ENCODE measurements at regions not wholly inside any gene's neighbourhood (a gene's known extent, or its start where the extent isn't known, plus 50 kb on each side); places are given as distances from the start of the nearest gene placed in this dataset.
"Not testable (repeated sequence)": the region's sequence is repeated elsewhere in the genome, so short reads cannot be mapped to it uniquely, and the experiment has no call there.

DNA sequence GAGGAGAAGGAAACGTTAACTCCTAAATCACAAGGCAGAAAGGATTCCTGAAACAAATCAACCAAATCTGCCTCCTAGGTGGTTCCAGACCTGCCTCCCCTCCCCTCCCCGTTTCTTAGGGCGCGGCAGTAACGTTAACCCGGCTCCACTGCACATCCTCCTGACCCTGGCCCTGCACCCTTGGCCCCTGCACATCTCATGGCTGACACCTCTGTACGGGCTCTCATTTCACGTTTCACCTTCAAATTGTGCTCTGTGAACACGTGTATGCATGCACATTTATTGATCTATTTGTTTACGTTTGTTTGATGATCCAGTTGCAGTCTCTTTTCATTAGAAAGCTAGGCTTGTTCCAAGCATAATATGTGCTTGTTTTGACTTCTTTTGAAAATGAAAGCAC, 358.1 kb downstream of the ADGRD1 start:
- no peaks in the 10 kb centered on the region for H3K9me3 ChIP-seq
- H3K4me3 ChIP-seq = no peak overlapping the region
- no peak for DNase-seq
- H3K27me3 ChIP-seq = no peaks in the 10 kb centered on the region
- 18% methylated on average over 10 of the region's 10 CpGs for WGBS, 2 donors
- H3K27ac ChIP-seq = no peak overlapping the region
- intact Hi-C loops (cut with DNase I) = no loop called here
- no peak for TF ChIP-seq POLR2A (IDR thresholded peaks at IDR 0.05)
- TF ChIP-seq, protein P1, sequence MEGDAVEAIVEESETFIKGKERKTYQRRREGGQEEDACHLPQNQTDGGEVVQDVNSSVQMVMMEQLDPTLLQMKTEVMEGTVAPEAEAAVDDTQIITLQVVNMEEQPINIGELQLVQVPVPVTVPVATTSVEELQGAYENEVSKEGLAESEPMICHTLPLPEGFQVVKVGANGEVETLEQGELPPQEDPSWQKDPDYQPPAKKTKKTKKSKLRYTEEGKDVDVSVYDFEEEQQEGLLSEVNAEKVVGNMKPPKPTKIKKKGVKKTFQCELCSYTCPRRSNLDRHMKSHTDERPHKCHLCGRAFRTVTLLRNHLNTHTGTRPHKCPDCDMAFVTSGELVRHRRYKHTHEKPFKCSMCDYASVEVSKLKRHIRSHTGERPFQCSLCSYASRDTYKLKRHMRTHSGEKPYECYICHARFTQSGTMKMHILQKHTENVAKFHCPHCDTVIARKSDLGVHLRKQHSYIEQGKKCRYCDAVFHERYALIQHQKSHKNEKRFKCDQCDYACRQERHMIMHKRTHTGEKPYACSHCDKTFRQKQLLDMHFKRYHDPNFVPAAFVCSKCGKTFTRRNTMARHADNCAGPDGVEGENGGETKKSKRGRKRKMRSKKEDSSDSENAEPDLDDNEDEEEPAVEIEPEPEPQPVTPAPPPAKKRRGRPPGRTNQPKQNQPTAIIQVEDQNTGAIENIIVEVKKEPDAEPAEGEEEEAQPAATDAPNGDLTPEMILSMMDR (IDR thresholded peaks at IDR 0.05) = no peak
- ATAC-seq = no peak
- H3K4me1 ChIP-seq = no peaks in the 10 kb centered on the region
- H3K36me3 ChIP-seq (replicated peaks in 1 of 2; ENCODE audit: insufficient read depth in 1 of 2, low read depth in 2 of 2) = no peaks in the 10 kb centered on the region

DNA sequence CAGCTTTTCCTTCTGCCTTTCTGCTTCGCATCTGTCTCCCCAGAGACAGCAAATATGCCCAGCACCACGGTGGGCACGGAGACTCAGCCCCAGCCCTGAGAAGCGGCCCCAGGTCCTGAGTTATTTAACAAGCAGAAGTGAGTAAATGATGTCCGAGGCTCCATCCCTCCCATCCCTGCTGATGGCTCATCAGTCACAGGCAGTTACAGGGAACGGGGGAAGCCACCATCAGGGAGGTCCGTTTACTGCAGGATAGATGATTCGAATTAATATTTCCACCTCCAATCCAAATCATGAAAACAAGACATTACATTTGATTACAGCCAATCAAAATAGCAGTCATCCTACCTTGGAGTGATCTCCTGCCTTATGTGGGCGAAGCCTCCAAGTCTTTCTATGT, 358.7 kb downstream of the ADGRD1 start:
- DNase-seq; H3K4me3 ChIP-seq; ATAC-seq; H3K27me3 ChIP-seq; H3K36me3 ChIP-seq (replicated peaks in 1 of 2; ENCODE audit: insufficient read depth in 1 of 2, low read depth in 2 of 2); intact Hi-C loops (cut with DNase I); H3K27ac ChIP-seq; H3K9me3 ChIP-seq; H3K4me1 ChIP-seq: not testable (repeated sequence)
- WGBS, 2 donors = 51% methylated on average over 5 of the region's 9 CpGs

DNA sequence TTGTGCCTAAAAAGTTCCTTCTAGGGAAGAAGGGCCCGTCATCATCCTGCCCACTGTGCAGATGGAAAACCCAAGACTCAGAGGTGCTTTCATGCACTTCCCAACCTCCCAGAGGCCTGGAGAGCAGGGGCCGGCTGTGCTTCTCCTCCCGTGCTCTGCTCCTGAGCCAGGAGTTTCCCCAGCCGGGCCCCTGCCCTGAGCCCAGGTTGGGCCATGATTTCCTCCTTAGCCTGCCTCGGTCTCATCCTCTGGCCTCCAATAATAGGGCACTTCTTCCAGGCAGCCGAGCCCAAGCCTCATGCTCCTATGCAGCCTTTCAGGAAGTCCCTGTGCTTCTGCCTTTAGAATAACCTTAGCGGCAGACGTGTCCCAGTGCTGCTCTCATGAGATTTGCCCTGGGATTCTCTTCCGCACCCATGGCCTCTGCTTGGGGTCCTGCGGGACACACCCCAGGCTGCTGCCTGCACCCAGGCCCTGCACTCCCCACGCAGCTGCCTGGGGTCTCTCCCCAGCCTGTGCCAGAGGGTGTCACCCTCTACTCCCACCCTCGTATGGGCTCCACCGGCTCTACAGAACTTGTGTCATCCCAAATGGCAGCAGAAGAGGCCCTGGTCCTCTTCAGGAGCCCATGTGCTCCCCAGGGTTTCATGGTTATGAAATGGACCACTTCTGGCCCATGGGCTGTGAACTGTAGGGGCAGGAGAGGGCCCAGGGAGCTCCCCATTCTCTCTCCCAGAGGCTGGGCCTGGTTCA, 359.3 kb downstream of the ADGRD1 start:
- Histone ChIP-seq H3K27ac (no peak overlapping the region), H3K4me1 (no peaks in the 10 kb centered on the region), H3K9me3 (no peaks in the 10 kb centered on the region), H3K36me3 (replicated peaks in 1 of 2; ENCODE audit: insufficient read depth in 1 of 2, low read depth in 2 of 2) (no peaks in the 10 kb centered on the region), H3K4me3 (no peak overlapping the region), H3K27me3 (no peaks in the 10 kb centered on the region)
- ATAC-seq (no peak), DNase-seq (no peak)
- TF ChIP-seq, protein P1 (IDR thresholded peaks at IDR 0.05) = no peak
- TF ChIP-seq POLR2A (IDR thresholded peaks at IDR 0.05) = no peak
- WGBS, 2 donors = 61 to 77% methylated on average over 10 to 13 of the region's 13 CpGs
- intact Hi-C loops (cut with DNase I) = no loop called here

DNA sequence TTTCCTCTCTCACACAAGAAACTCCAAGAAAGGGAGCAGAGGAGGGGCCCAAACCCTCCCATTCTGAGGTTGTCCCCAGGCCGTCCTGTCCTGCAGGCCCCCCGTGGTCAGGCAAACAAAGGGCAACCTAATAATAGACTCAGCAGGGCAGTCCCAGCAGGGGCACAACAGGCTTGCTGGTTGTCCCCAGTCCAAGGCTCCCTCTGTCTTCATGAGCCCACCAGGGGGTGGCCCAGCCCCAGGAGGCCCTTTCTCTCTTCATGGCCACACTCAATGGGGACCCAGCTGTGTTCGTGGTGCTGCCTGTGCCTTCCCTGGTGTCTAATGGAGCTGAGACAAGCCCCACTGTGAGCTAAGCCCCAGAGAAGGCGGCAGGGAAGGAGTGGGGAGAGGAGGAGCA, 359.9 kb downstream of the ADGRD1 start:
- intact Hi-C loops (cut with DNase I) = no loop called here
- 46 to 51% methylated on average over 2 to 4 of the region's 4 CpGs for WGBS, 2 donors
- H3K4me3 ChIP-seq = no peak overlapping the region
- H3K27me3 ChIP-seq = no peaks in the 10 kb centered on the region
- no peak for TF ChIP-seq POLR2A (IDR thresholded peaks at IDR 0.05)
- TF ChIP-seq, protein P1 (IDR thresholded peaks at IDR 0.05) = no peak
- no peak overlapping the region for H3K27ac ChIP-seq
- ATAC-seq = no peak
- no peaks in the 10 kb centered on the region for H3K9me3 ChIP-seq
- no peaks in the 10 kb centered on the region for H3K36me3 ChIP-seq (replicated peaks in 1 of 2; ENCODE audit: insufficient read depth in 1 of 2, low read depth in 2 of 2)
- no peaks in the 10 kb centered on the region for H3K4me1 ChIP-seq
- no peak for DNase-seq

DNA sequence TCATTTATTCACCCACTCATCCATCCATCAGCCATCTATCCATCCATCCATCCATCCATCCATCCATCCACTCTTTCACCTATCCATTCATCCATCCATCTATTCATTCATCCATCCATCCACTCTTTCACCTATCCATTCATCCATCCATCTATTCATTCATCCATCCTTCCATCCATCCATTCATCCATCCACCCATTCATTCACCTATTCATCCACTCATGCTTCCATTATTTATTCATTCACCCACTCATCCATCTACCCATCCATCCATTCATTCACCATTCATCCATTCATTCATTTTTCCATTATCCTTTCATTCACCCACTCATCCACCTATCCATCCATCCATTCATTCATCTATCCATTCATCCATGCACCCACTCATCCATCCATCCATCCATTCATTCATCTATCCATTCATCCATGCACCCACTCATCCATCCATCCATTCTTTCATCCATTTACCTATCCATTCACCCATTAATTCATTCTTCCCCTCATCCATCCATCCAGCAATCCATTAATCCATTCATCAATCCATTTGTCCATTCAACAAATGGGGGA, 360.9 kb downstream of the ADGRD1 start:
- no peak for DNase-seq
- no peaks in the 10 kb centered on the region for H3K36me3 ChIP-seq (replicated peaks in 1 of 2; ENCODE audit: insufficient read depth in 1 of 2, low read depth in 2 of 2)
- no peak overlapping the region for H3K4me3 ChIP-seq
- no peaks in the 10 kb centered on the region for H3K9me3 ChIP-seq
- intact Hi-C loops (cut with DNase I) = no loop called here
- H3K27ac ChIP-seq = no peak overlapping the region
- ATAC-seq = no peak
- no peaks in the 10 kb centered on the region for H3K27me3 ChIP-seq
- no peaks in the 10 kb centered on the region for H3K4me1 ChIP-seq
- no peak for TF ChIP-seq POLR2A (IDR thresholded peaks at IDR 0.05)
- TF ChIP-seq, protein P1 (IDR thresholded peaks at IDR 0.05) = no peak
